ENCODE measurements at regions not wholly inside any gene's neighbourhood (a gene's known extent, or its start where the extent isn't known, plus 50 kb on each side); places are given as distances from the start of the nearest gene placed in this dataset.
"Not testable (repeated sequence)": the region's sequence is repeated elsewhere in the genome, so short reads cannot be mapped to it uniquely, and the experiment has no call there.

- not testable (repeated sequence) for DNase-seq
Measured at GRCh38 chr5:145652700-145653099, 182.4 kb downstream of the PRELID2 start.

GRCh38 chr5:145647137-145647536 is 188.0 kb downstream of the PRELID2 start:
- DNase-seq, result not testable (repeated sequence)

- DNase-seq, result not testable (repeated sequence)
Measured at GRCh38 chr5:145643214-145643613, 191.9 kb downstream of the PRELID2 start.

GRCh38 chr5:145637396-145637795 is 197.7 kb downstream of the PRELID2 start:
- no peak for DNase-seq

- DNase-seq, result no peak
Measured at GRCh38 chr5:145636371-145636770, 198.8 kb downstream of the PRELID2 start.

- no peak for DNase-seq
Measured at GRCh38 chr5:145633474-145633873, 201.7 kb downstream of the PRELID2 start.

- no peak for DNase-seq
Measured at GRCh38 chr5:145632701-145633100, 202.4 kb downstream of the PRELID2 start.

GRCh38 chr5:145629047-145629446 is 206.1 kb downstream of the PRELID2 start:
- no peak for DNase-seq

- DNase-seq, result no peak
Measured at GRCh38 chr5:145628525-145628924, 206.6 kb downstream of the PRELID2 start.

- no peak for DNase-seq
Measured at GRCh38 chr5:145619806-145620310, 215.3 kb downstream of the PRELID2 start.

- not testable (repeated sequence) for DNase-seq
Measured at GRCh38 chr5:145616739-145617138, 218.4 kb downstream of the PRELID2 start.

- no peak for DNase-seq
Measured at GRCh38 chr5:145598983-145599382, 236.2 kb downstream of the PRELID2 start.

- DNase-seq, result no peak
Measured at GRCh38 chr5:145598184-145598583, 237.0 kb downstream of the PRELID2 start.

GRCh38 chr5:145591578-145591977 is 243.6 kb downstream of the PRELID2 start:
- DNase-seq, result no peak

- DNase-seq, result no peak
Measured at GRCh38 chr5:145589063-145589462, 246.1 kb downstream of the PRELID2 start.

GRCh38 chr5:145588558-145588957 is 246.6 kb downstream of the PRELID2 start:
- no peak for DNase-seq

- no peak for DNase-seq
Measured at GRCh38 chr5:145588113-145588512, 247.0 kb downstream of the PRELID2 start.

- no peak for DNase-seq
Measured at GRCh38 chr5:145587710-145588109, 247.4 kb downstream of the PRELID2 start.

GRCh38 chr5:145587308-145587672 is 247.9 kb downstream of the PRELID2 start:
- no peak for DNase-seq

- no peak for DNase-seq
Measured at GRCh38 chr5:145586661-145587307, 248.4 kb downstream of the PRELID2 start.

- DNase-seq, result no peak
Measured at GRCh38 chr5:145585443-145586148, 249.5 kb downstream of the PRELID2 start.

GRCh38 chr5:145579301-145579700 is 255.8 kb downstream of the PRELID2 start:
- DNase-seq, result no peak

- DNase-seq, result no peak
Measured at GRCh38 chr5:145574889-145575573, 260.1 kb downstream of the PRELID2 start.

- no peak for DNase-seq
Measured at GRCh38 chr5:145568581-145568980, 266.6 kb downstream of the PRELID2 start.

Data from NCI-H1105 (cell line).